ENCODE measurements at regions not wholly inside any gene's neighbourhood (a gene's known extent, or its start where the extent isn't known, plus 50 kb on each side); places are given as distances from the start of the nearest gene placed in this dataset.

DNA sequence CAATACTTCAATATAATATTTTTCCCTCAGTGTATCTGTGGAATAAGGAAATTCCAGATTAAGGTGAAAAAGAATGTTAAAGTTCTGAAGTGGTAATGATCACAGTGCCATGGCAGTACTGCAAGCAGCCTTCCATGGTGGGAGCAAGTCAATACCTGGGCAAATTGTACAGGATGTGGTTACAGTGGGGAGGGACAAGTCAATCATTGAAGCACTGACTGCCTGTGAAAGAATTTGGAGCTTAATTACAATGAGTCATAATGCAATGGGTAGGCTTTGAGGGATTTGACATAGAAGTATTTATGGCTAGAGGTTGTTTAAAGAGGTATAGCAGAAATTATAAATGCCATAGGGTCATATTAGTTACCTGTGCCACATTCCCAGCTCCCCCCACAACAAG, 786.5 kb upstream of the ACO1 start:
- TF ChIP-seq, protein P1, sequence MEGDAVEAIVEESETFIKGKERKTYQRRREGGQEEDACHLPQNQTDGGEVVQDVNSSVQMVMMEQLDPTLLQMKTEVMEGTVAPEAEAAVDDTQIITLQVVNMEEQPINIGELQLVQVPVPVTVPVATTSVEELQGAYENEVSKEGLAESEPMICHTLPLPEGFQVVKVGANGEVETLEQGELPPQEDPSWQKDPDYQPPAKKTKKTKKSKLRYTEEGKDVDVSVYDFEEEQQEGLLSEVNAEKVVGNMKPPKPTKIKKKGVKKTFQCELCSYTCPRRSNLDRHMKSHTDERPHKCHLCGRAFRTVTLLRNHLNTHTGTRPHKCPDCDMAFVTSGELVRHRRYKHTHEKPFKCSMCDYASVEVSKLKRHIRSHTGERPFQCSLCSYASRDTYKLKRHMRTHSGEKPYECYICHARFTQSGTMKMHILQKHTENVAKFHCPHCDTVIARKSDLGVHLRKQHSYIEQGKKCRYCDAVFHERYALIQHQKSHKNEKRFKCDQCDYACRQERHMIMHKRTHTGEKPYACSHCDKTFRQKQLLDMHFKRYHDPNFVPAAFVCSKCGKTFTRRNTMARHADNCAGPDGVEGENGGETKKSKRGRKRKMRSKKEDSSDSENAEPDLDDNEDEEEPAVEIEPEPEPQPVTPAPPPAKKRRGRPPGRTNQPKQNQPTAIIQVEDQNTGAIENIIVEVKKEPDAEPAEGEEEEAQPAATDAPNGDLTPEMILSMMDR (IDR thresholded peaks at IDR 0.05), result no peak
- DNase-seq, result no peak
- Histone ChIP-seq H3K36me3 (no peaks in the 10 kb centered on the region), H3K9me3 (no peaks in the 10 kb centered on the region), H3K4me1 (no peaks in the 10 kb centered on the region), H3K4me3 (no peak overlapping the region), H3K9ac (ENCODE audit: low read depth in 2 of 2, low read length in 2 of 2) (no peak overlapping the region), H3K27ac (no peak overlapping the region), H3K27me3 (no peaks in the 10 kb centered on the region)
- intact Hi-C loops (cut with DNase I), result no loop called here

DNA sequence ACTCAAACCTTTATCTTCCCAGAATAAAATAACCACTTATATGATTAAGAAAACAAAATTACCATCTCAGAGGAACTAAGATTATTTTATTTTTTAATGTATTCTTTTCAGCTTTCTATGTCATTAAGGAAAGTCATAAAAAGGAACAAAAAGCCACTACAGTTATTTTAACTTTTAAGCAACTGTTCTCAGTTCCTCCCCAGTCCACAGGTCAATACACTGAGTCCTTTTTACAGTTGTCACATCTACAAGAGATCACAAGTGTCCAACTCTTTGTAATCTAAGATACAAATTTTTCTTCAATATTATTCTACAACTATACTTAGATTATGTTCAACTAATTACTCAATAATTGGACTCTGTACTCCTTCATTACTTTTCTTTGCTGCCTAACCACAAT, 782.8 kb upstream of the ACO1 start:
- Histone ChIP-seq H3K9me3 (no peaks in the 10 kb centered on the region), H3K27ac (no peak overlapping the region), H3K36me3 (no peaks in the 10 kb centered on the region), H3K9ac (ENCODE audit: low read depth in 2 of 2, low read length in 2 of 2) (no peak overlapping the region), H3K4me1 (no peaks in the 10 kb centered on the region), H3K4me3 (no peak overlapping the region), H3K27me3 (no peaks in the 10 kb centered on the region)
- TF ChIP-seq, protein P1 (IDR thresholded peaks at IDR 0.05), result no peak
- intact Hi-C loops (cut with DNase I), result no loop called here
- DNase-seq, result no peak

DNA sequence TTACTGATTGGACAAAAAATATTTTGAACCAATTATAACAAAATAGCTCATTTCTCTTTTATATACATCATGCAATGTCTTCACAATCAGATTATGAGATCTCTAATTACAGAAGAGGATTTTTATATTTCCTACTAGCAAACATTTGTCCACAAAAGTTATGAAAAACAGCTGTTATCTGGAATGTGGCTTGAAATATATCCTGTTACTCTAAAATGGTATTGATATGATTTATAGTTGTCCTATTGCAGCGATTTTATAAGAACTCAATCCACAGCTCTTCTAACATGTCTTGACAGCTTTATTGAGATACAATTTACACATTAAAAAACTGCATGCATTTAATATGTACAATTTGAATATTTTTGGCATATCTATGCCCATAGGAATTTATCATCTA, 779.9 kb upstream of the ACO1 start:
- DNase-seq, result no peak
- Histone ChIP-seq H3K27ac (no peak overlapping the region), H3K9ac (ENCODE audit: low read depth in 2 of 2, low read length in 2 of 2) (no peak overlapping the region), H3K27me3 (no peaks in the 10 kb centered on the region), H3K9me3 (no peaks in the 10 kb centered on the region), H3K4me1 (no peaks in the 10 kb centered on the region), H3K4me3 (no peak overlapping the region), H3K36me3 (no peaks in the 10 kb centered on the region)
- intact Hi-C loops (cut with DNase I), result no loop called here
- TF ChIP-seq, protein P1 (IDR thresholded peaks at IDR 0.05), result no peak

DNA sequence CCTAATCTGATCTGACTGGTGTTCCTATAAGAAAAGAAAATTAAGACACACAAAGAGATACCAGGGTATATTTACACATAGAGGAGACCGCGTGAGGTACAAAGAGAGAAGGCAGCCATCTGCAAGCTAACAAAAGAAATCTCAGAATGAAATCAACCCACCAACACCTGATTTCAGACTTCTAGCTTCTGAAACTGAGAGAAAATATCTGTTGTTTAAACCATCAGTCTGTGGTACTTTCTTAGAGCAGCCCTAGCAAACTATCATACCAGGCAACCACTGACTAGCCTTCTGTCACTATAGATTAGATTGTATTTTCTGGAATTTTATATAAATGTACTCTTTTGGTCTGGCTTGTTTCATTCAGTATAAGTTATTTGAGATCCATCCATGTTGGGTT, 779.3 kb upstream of the ACO1 start:
- H3K36me3 ChIP-seq, result no peaks in the 10 kb centered on the region
- TF ChIP-seq, protein P1 (IDR thresholded peaks at IDR 0.05), result no peak
- intact Hi-C loops (cut with DNase I), result no loop called here
- H3K9ac ChIP-seq (ENCODE audit: low read depth in 2 of 2, low read length in 2 of 2), result no peak overlapping the region
- H3K27ac ChIP-seq, result no peak overlapping the region
- no peak overlapping the region for H3K4me3 ChIP-seq
- no peaks in the 10 kb centered on the region for H3K9me3 ChIP-seq
- no peaks in the 10 kb centered on the region for H3K4me1 ChIP-seq
- no peaks in the 10 kb centered on the region for H3K27me3 ChIP-seq
- no peak for DNase-seq

- DNase-seq, result no peak
- no peaks in the 10 kb centered on the region for H3K9me3 ChIP-seq
- TF ChIP-seq, protein P1 (IDR thresholded peaks at IDR 0.05), result no peak
- H3K4me1 ChIP-seq, result no peaks in the 10 kb centered on the region
- intact Hi-C loops (cut with DNase I), result no loop called here
- no peaks in the 10 kb centered on the region for H3K36me3 ChIP-seq
- H3K9ac ChIP-seq (ENCODE audit: low read depth in 2 of 2, low read length in 2 of 2), result no peak overlapping the region
- no peak overlapping the region for H3K27ac ChIP-seq
- H3K27me3 ChIP-seq, result no peaks in the 10 kb centered on the region
- H3K4me3 ChIP-seq, result no peak overlapping the region
These were observed 777.8 kb upstream of the ACO1 start for GRCh38 chr9:31606678-31607077.

- no peak overlapping the region for H3K9ac ChIP-seq (ENCODE audit: low read depth in 2 of 2, low read length in 2 of 2)
- DNase-seq, result no peak
- no peaks in the 10 kb centered on the region for H3K36me3 ChIP-seq
- no peaks in the 10 kb centered on the region for H3K4me1 ChIP-seq
- no peaks in the 10 kb centered on the region for H3K9me3 ChIP-seq
- H3K27ac ChIP-seq, result no peak overlapping the region
- TF ChIP-seq, protein P1 (IDR thresholded peaks at IDR 0.05), result no peak
- H3K27me3 ChIP-seq, result no peaks in the 10 kb centered on the region
- no peak overlapping the region for H3K4me3 ChIP-seq
- intact Hi-C loops (cut with DNase I), result no loop called here
These were observed 776.0 kb upstream of the ACO1 start for GRCh38 chr9:31608416-31608815.
